NCI-H2081 (cell line): ENCODE measurements at regions not wholly inside any gene's neighbourhood (a gene's known extent, or its start where the extent isn't known, plus 50 kb on each side); places are given as distances from the start of the nearest gene placed in this dataset.
"Not testable (repeated sequence)": the region's sequence is repeated elsewhere in the genome, so short reads cannot be mapped to it uniquely, and the experiment has no call there.

ENCODE experiments used
- DNase-seq, 2 experiments: peaks; one replicate each; lab custom pipeline; 2025; lab: John Stamatoyannopoulos, UW

DNA sequence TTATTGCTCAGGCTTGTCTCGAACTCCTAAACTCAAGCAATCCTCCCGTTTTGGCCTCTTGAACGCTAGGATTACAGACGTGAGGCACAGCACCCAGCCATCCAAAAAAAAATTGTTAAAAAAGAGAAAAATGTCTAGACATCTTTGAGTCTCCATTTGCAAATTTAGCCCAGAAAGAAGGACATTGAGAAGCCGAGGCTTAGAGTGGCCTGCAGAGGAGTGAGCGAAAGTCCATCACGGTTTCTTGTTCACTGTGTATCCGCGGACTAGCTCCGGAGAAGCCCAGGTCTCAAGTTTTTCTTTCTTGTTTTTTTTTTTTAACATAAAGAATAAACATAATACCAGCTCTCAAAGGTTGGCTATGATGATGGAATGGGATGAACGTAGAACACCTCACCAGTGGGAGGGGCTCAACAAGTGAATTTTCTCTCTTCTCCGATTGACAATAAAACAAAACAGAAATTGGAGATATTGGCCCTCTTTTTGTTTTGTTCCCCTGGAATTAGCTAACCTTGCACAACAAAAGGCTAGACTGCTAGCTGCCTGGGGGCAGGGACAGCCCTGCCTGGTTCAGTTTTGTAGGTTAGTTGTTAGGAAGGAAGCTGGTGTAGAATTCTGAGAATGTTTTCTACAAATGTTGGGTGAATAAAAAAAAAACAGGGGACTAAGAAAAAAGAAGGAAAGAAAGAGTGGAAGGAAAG is 163.4 kb downstream of the MYCN start:
- DNase-seq = no peak

- DNase-seq = no peak
Measured at GRCh38 chr2:16102976-16103380, 162.6 kb downstream of the MYCN start.

DNA sequence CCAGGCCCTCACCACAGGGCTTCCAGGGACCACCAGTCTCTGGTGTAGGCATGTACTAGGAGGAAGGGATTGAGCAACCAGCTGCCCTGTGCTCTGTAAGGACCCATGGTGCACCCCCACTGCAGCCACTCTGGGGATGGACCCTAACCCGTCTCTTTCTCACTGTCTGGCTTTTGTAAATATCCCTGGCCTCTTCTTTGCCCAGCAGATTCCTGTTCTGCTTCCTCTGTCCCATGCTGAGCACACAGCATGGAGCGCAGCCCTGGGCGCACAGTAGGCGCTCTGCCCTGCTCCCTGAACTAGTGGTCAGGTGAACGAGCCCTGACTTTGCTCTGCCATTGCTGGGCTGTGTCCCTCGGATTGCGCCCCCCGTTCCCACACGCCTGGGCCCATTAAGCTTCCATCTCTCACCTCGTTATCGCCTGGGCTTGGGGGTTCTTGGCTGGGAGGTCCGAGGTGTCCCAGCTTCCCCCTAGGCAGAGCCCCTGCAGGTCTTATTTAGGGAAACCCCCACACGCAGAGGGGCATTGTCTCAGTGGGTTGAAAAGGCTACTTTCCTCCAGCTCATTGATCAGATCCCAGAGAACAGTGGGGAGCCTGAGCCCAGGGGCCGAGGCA is 162.1 kb downstream of the MYCN start:
- no peak for DNase-seq

GRCh38 chr2:16101196-16101595 is 160.8 kb downstream of the MYCN start:
- no peak for DNase-seq

DNA sequence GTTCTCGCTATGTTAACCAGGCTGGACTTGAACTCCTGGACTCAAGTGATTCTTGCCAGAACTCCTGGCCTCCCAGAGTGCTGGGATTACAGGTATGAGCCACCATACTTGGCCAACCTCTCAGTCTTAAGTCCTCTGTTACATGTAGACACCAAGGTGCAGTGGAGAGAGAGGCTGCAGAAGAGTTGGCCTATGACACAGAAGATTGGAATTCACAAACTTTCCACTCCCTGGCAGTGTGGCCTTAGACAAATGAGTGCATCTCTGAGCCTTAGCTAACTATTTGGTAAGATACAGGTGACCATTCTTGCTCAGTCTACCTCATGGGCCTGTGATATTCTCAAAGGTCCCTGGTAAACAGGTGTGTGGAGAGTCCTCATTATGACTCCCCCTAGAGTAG is 159.7 kb downstream of the MYCN start:
- no peak for DNase-seq

DNA sequence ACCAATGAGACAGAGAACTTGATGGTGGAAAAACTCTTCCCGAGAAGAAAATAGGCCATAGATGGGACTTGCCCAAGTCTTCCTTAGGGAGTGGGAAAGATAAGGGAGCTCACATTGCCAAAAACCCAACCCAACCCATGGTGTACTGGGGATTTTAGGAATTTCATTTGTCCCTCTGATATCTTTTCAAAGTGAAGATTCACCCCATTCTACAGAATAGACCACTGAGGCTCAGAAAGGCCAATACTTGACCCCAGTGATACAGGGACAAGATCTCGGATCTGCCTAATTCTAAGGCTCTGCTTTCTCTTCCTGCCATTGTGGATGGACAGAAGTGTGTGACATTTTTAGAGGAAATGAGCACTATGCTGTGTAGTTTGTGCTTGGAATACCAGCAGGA is 159.0 kb downstream of the MYCN start:
- no peak for DNase-seq

- DNase-seq = no peak
Measured at GRCh38 chr2:16096962-16097361, 156.6 kb downstream of the MYCN start.

DNA sequence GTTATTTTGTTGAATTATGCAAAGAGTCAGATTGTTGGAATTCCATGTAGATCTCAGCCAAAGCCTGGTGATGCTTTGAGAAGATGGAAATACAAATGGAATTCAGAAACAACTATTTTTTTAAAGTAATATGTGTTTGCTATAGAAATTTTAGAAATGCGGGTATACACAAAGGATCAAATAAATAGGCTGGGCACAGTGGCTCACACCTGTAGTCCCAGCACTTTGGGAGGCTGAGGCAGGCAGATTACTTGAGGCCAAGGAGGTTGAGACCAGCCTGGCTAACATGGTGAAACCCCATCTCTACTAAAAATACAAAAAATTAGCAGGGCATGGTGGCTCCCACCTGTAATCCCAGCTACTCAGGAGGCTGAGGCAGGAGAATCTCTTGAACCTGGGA is 155.1 kb downstream of the MYCN start:
- not testable (repeated sequence) for DNase-seq

DNA sequence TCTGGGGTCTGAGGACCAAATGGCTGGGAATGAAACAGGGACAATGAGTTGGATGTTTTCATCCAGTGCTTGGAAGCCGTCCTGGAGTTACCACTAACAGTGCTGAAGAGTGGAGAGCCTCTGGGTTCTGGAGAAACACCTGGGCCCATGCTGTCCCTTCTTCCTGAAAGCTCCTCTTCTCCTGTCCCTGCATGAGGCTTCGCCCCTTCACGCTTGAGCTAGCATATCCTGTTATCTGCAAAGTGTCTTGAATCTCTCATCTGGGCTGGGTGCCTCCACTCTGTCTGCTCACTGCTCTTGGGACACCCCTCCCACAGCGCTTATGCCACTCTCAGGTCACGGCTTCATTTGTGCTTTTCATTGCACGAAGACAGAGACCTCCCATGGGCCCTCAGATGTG is 154.5 kb downstream of the MYCN start:
- DNase-seq = no peak

GRCh38 chr2:16093639-16094529 is 153.5 kb downstream of the MYCN start:
- DNase-seq = no peak

DNA sequence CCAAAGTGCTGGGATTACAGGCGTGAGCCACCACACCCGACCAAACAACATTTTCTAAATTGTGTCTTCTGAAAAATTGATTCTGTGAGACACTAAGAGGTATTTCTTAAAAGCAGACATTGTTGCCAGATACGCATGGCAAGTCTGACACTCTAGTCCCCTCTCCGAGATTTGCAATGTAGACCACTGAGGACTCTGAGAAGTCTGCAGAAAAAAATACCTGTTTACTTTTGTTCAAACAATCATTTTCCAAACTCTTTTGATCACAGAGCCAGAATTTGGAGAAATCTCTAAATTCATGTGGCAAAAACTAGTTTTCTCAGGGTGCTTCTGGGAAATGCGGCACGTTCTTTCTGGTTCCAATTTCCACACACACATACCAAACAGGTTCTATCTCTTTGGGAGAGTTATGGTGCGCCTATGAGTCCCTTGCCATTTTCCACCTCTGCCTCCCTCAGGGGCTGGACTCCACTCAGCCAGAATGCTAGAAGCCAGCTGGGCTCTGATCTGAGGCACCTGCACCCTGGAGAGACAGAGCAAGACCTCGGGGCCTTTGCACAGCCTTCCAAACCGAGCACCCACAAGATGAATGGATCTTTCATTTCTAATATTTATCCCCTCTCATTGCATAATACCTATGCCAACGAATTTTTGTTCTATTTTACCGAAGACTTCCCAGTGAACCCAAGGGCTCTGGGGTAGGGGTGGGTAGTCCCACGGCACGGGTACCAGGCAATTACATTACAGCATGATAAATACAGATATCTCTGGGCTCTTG is 152.7 kb downstream of the MYCN start:
- no peak for DNase-seq

GRCh38 chr2:16091576-16092282 is 151.4 kb downstream of the MYCN start:
- DNase-seq = no peak

- DNase-seq = no peak
Measured at GRCh38 chr2:16090650-16091575, 150.6 kb downstream of the MYCN start.

DNA sequence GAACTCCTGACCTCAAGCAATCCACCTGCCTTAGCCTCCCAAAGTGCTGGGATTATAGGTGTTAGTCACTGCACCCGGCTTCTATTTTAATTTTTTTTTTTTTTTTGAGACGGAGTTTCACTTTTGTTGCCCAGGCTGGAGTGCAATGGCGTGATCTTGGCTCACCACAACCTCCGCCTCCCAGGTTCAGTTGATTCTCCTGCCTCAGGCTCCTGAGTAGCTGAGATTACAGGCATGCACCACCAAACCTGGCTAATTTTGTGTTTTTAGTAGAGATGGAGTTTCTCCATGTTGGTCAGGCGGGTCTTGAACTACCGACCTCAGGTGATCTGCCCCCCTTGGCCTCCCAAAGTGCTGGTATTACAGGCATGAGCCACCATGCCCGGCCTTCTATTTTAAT is 149.1 kb downstream of the MYCN start:
- not testable (repeated sequence) for DNase-seq

- DNase-seq = no peak
Measured at GRCh38 chr2:16088802-16089112, 148.4 kb downstream of the MYCN start.

DNA sequence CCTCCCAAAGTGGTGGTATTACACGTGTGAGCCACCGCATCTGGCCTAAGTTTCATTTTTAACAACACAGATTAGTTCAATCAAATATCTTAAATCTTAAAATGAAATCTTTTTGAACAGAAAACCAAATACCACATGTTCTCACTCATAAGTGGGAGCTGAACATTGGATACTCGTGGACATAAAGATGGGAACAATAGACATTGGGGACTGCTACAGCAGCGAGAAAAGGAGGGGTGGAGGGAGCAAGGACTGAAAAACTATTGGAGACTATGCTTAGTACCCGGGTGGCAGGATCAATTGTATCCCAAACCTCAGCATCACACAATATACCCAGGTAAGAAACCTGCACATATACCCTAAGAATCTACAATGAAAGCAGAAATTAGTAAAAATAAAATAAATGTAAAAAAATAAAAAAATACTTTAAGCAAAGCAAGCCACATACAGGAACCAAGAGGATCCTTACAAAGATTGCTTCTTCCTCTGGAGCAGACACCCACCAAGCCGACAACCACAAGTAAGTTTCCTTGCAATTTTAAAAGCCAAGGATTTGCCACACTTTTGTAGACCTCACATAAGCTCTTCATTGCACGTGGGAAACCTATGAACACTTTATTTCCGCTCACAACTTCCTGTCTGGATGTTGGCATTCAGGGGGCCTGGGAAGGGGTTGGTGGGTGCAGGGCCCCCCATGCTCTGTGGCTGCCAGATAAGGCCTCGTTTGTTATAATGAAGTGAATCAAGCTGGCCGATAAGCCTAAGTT is 147.9 kb downstream of the MYCN start:
- no peak for DNase-seq

DNA sequence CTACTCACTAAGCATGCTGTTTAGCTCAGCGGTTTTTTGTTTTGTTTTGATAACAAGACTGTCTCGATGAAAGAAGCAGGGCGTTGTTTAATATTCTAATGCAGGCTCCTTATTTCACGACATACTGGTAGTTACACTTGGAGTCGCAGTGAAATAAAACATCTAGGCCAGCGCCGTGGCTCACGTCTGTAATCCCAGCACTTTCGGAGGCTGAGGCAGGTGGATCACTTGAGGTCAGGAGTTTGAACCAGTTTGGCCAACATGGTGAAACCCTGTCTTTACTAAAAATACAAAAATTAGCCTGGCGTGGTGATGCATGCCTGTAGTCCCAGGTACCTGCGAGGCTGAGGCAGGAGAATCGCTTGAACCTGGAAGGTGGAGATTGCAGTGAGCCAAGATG is 145.8 kb downstream of the MYCN start:
- DNase-seq = not testable (repeated sequence)

- DNase-seq = no peak
Measured at GRCh38 chr2:16085073-16085472, 144.7 kb downstream of the MYCN start.

GRCh38 chr2:16084274-16084673 is 143.9 kb downstream of the MYCN start:
- no peak for DNase-seq

GRCh38 chr2:16082276-16082675 is 141.9 kb downstream of the MYCN start:
- DNase-seq = no peak
